Liver (tissue), 3 donors: ENCODE measurements at regions not wholly inside any gene's neighbourhood (a gene's known extent, or its start where the extent isn't known, plus 50 kb on each side); places are given as distances from the start of the nearest gene placed in this dataset.

Experiments used
- EGR1 ChIP-seq, 2 donors: IDR thresholded peaks; 2 replicates each; pipeline ENCODE4 v1.6.1; 2016 to 2018; ENCODE audit warnings: antibody characterized with exemption in 2 of 2, low read depth in 2 of 2
- NR2F2 ChIP-seq: IDR thresholded peaks from 2 replicates; pipeline ENCODE4 v1.6.1; 2016; ENCODE audit warnings: antibody characterized with exemption
- SP1 ChIP-seq: IDR thresholded peaks from 2 replicates; pipeline ENCODE4 v1.6.1; 2018; ENCODE audit warnings: antibody characterized with exemption, mild to moderate bottlenecking
- YY1 ChIP-seq: IDR thresholded peaks from 2 replicates; pipeline ENCODE4 v1.6.1; 2016; ENCODE audit warnings: antibody characterized with exemption, mild to moderate bottlenecking
- TF ChIP-seq, protein P1 (sequence below): fragments of 150-350 bp; IDR thresholded peaks from 2 replicates; pipeline ENCODE4 v1.5.1; 2017; ENCODE audit warnings: improper control_type of control experiment, low read depth, low read length; ENCODE audit not compliant: missing input control
- donor health status: healthy.
- donor health status: healthy.

DNA sequence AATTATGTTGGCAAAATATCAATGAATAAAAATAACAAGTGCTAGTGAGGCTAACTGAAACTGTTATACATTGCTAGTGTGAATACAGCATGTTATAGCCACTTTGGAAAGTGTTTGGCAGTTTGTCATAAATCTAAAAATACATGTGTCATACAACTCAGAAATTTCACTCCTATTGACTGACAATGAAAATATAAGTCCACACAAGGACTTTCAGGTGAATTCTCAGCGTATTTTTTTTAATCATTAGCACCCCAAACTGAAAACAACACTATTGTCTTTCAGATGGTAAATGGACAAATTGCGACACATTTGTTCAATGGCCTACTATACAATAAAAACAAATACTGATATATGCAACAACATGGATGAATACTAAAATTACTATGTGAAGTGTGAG lies 884.8 kb downstream of the TRIB2 start:
- TF ChIP-seq, protein P1, sequence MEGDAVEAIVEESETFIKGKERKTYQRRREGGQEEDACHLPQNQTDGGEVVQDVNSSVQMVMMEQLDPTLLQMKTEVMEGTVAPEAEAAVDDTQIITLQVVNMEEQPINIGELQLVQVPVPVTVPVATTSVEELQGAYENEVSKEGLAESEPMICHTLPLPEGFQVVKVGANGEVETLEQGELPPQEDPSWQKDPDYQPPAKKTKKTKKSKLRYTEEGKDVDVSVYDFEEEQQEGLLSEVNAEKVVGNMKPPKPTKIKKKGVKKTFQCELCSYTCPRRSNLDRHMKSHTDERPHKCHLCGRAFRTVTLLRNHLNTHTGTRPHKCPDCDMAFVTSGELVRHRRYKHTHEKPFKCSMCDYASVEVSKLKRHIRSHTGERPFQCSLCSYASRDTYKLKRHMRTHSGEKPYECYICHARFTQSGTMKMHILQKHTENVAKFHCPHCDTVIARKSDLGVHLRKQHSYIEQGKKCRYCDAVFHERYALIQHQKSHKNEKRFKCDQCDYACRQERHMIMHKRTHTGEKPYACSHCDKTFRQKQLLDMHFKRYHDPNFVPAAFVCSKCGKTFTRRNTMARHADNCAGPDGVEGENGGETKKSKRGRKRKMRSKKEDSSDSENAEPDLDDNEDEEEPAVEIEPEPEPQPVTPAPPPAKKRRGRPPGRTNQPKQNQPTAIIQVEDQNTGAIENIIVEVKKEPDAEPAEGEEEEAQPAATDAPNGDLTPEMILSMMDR, result no peak
- TF ChIP-seq SP1, result no peak
- no peak for TF ChIP-seq NR2F2
- no peak for TF ChIP-seq YY1
- TF ChIP-seq EGR1 (IDR thresholded peaks at IDR 0.05; ENCODE audit: low read depth in 2 of 2), result no peak
